PC-3 (cell line): ENCODE measurements at regions not wholly inside any gene's neighbourhood (a gene's known extent, or its start where the extent isn't known, plus 50 kb on each side); places are given as distances from the start of the nearest gene placed in this dataset.
A peak's percentile ranks its signal among the peaks of the same experiment; 100 is the strongest.

ENCODE experiments used
- ATAC-seq: fragments of 200-7000 bp; cut with Tn5 transposase; 2 replicates; pipeline ENCODE4 v1.9.1; 2020; ENCODE audit warnings: mild to moderate bottlenecking, moderate library complexity
- BruUV-seq: library from RNA; stranded (reverse); fragments of 400-500 nt; replicated peaks from 2 replicates; lab custom pipeline; 2021; lab: Mats Ljungman, UMichigan
- CTCF ChIA-PET: fragments of 300-600 bp; sonication (Branson Sonifier 250); formaldehyde crosslinking; loops from one replicate; lab custom pipeline; 2022; ENCODE audit warnings: antibody characterized with exemption; lab: Charles Lee
- POLR2A ChIA-PET: fragments of 300-600 bp; sonication (Branson Sonifier 250); formaldehyde crosslinking; loops from one replicate; lab custom pipeline; 2022; ENCODE audit warnings: antibody characterized with exemption; ENCODE audit not compliant: unreplicated experiment; lab: Charles Lee
- DNase-seq: peaks from one replicate; pipeline ENCODE4 v3.0.0-alpha.2; 2015
- H2AFZ ChIP-seq: fragments of 300-600 bp; sonication (generic); 2 replicates; pipeline ENCODE4 v1.6.0; 2016; ENCODE audit warnings: antibody characterized with exemption, low read length
- H3F3A ChIP-seq: fragments of 300-600 bp; sonication (generic); one replicate; pipeline ENCODE4 v1.6.0; 2017; ENCODE audit warnings: antibody characterized with exemption, low read length, control low read depth, mild to moderate bottlenecking; ENCODE audit not compliant: unreplicated experiment
- H3K27ac ChIP-seq: fragments of 300-600 bp; sonication (generic); 2 replicates; pipeline ENCODE4 v1.5.1; 2016; ENCODE audit warnings: mild to moderate bottlenecking, low read length
- H3K27me3 ChIP-seq: fragments of 300-600 bp; sonication (generic); 2 replicates; pipeline ENCODE4 v1.6.1; 2016; ENCODE audit warnings: low read length, mixed read lengths
- H3K36me3 ChIP-seq: fragments of 300-600 bp; sonication (generic); 2 replicates; pipeline ENCODE4 v1.6.1; 2016; ENCODE audit warnings: low read depth, mixed run types, low read length, mixed read lengths
- H3K4me1 ChIP-seq: fragments of 300-600 bp; sonication (generic); 2 replicates; pipeline ENCODE4 v1.5.1; 2016; ENCODE audit warnings: low read length; ENCODE audit not compliant: insufficient read depth
- H3K4me2 ChIP-seq: fragments of 300-600 bp; sonication (generic); 2 replicates; pipeline ENCODE4 v1.6.0; 2016; ENCODE audit warnings: low read length
- H3K4me3 ChIP-seq: fragments of 300-600 bp; sonication (generic); 2 replicates; pipeline ENCODE4 v1.5.1; 2016; ENCODE audit warnings: mild to moderate bottlenecking, low read length, mixed read lengths
- H3K79me2 ChIP-seq: fragments of 300-600 bp; sonication (generic); 2 replicates; pipeline ENCODE4 v1.6.1; 2017; ENCODE audit warnings: low read length, mixed read lengths
- H3K9ac ChIP-seq: fragments of 300-600 bp; sonication (generic); 2 replicates; pipeline ENCODE4 v1.6.0; 2016; ENCODE audit warnings: mild to moderate bottlenecking, low read length
- H3K9me2 ChIP-seq: fragments of 300-600 bp; sonication (generic); replicated peaks from 2 replicates; pipeline ENCODE4 v1.6.1; 2016; ENCODE audit warnings: mixed run types, low read length, mixed read lengths
- H3K9me3 ChIP-seq: fragments of 300-600 bp; sonication (generic); 2 replicates; pipeline ENCODE4 v1.6.1; 2016; ENCODE audit warnings: low read length, mixed read lengths
- H4K20me1 ChIP-seq: fragments of 300-600 bp; sonication (generic); 2 replicates; pipeline ENCODE4 v1.6.1; 2016; ENCODE audit warnings: low read length, mixed read lengths
- CTCF ChIP-seq: fragments of 300-600 bp; sonication (generic); conservative IDR thresholded peaks from 2 replicates; pipeline ENCODE4 v1.5.1; 2017; ENCODE audit warnings: antibody characterized with exemption, low read depth, mild to moderate bottlenecking, low read length
- EZH2 ChIP-seq: fragments of 300-600 bp; sonication (generic); IDR thresholded peaks from one replicate; pipeline ENCODE4 v1.6.1; 2017; ENCODE audit warnings: antibody characterized with exemption, mild to moderate bottlenecking, low read length; ENCODE audit not compliant: unreplicated experiment
- EZH2phosphoT487 ChIP-seq: fragments of 300-600 bp; sonication (generic); IDR thresholded peaks from 2 replicates; pipeline ENCODE4 v1.6.1; 2018; ENCODE audit warnings: mild to moderate bottlenecking, antibody characterized with exemption, low read length, borderline replicate concordance
- intact Hi-C: fragments of 100-400 bp; cut with micrococcal nuclease; formaldehyde crosslinking; loops from 2 replicates; pipeline ENCODE4 v1.9.0; 2023

- no TSS peak for BruUV-seq
- no peak overlapping the region for H3K4me3 ChIP-seq
- no peak overlapping the region for H3K27ac ChIP-seq
- CTCF ChIA-PET, result no interaction called here
- no peaks in the 10 kb centered on the region for H4K20me1 ChIP-seq
- no peaks in the 10 kb centered on the region for H3K27me3 ChIP-seq
- H2AFZ ChIP-seq, result no peak overlapping the region
- POLR2A ChIA-PET, result no interaction called here
- ATAC-seq, result peak; percentile 67
- no peaks in the 10 kb centered on the region for H3F3A ChIP-seq
- H3K36me3 ChIP-seq, result no peaks in the 10 kb centered on the region
- no peak overlapping the region for H3K9ac ChIP-seq
- intact Hi-C loops, result no loop called here
- no peak overlapping the region for H3K4me2 ChIP-seq
- peaks cover 12% of the 10 kb centered on the region; the same call in 1 of the 2 replicates for H3K4me1 ChIP-seq
- TF ChIP-seq EZH2 (no peak), CTCF (no peak), EZH2phosphoT487 (no peak)
- no peaks in the 10 kb centered on the region for H3K9me3 ChIP-seq
- H3K79me2 ChIP-seq, result no peaks in the 10 kb centered on the region
- DNase-seq, result peak; percentile 44
- H3K9me2 ChIP-seq, result no peaks in the 10 kb centered on the region
Measured at GRCh38 chr7:46444256-46444655, 523.2 kb upstream of the IGFBP3 start.

GRCh38 chr7:46440186-46440585 lies 519.1 kb upstream of the IGFBP3 start:
- ChIA-PET POLR2A (no interaction called here), CTCF (no interaction called here)
- BruUV-seq, result no TSS peak
- Histone ChIP-seq H3K9me3 (no peaks in the 10 kb centered on the region), H3K27ac (no peak overlapping the region), H3K9me2 (no peaks in the 10 kb centered on the region), H4K20me1 (no peaks in the 10 kb centered on the region), H3K36me3 (no peaks in the 10 kb centered on the region), H2AFZ (no peak overlapping the region), H3K79me2 (no peaks in the 10 kb centered on the region), H3K4me3 (no peak overlapping the region), H3K9ac (no peak overlapping the region), H3F3A (no peaks in the 10 kb centered on the region), H3K27me3 (no peaks in the 10 kb centered on the region), H3K4me2 (no peak overlapping the region), H3K4me1 (peaks cover 12% of the 10 kb centered on the region; the same call in 1 of the 2 replicates)
- intact Hi-C loops, result no loop called here
- peak; percentile 4 for DNase-seq
- ATAC-seq, result no peak
- TF ChIP-seq EZH2phosphoT487 (no peak), CTCF (no peak), EZH2 (no peak)

- ChIA-PET CTCF (no interaction called here), POLR2A (interaction anchor here (0.6 kb wide), 1 partner anchor 46 kb away, joined by 4 read pairs; no protein-coding TSS in a partner anchor)
- no peaks in the 10 kb centered on the region for H3K36me3 ChIP-seq
- DNase-seq, result peak; percentile 88
- H3K9me2 ChIP-seq, result no peaks in the 10 kb centered on the region
- H3F3A ChIP-seq, result no peaks in the 10 kb centered on the region
- H3K4me2 ChIP-seq, result peak overlapping the region; percentile 55
- intact Hi-C loops, result no loop called here
- no peaks in the 10 kb centered on the region for H4K20me1 ChIP-seq
- no peaks in the 10 kb centered on the region for H3K27me3 ChIP-seq
- H3K27ac ChIP-seq, result peak overlapping the region; percentile 84
- H3K9me3 ChIP-seq, result no peaks in the 10 kb centered on the region
- peak overlapping the region; percentile 29; the same call in 1 of the 2 replicates for H3K9ac ChIP-seq
- no peak overlapping the region for H3K4me3 ChIP-seq
- H3K4me1 ChIP-seq, result peaks cover 15% of the 10 kb centered on the region
- peak overlapping the region; percentile 41; the same call in 1 of the 2 replicates for H2AFZ ChIP-seq
- peak; percentile 85 for ATAC-seq
- TF ChIP-seq EZH2, result no peak
- TF ChIP-seq CTCF, result no peak
- no peak for TF ChIP-seq EZH2phosphoT487
- no peaks in the 10 kb centered on the region for H3K79me2 ChIP-seq
- no TSS peak for BruUV-seq
Measured at GRCh38 chr7:46432708-46433107, 511.6 kb upstream of the IGFBP3 start.
